PFSK-1 (cell line): ENCODE measurements at regions not wholly inside any gene's neighbourhood (a gene's known extent, or its start where the extent isn't known, plus 50 kb on each side); places are given as distances from the start of the nearest gene placed in this dataset.

Source experiments
- FOXP2 ChIP-seq: optimal IDR thresholded peaks from 2 replicates; pipeline ENCODE3; 2011; ENCODE audit warnings: borderline replicate concordance, control low read depth, inconsistent platforms; ENCODE audit not compliant: insufficient read depth; ENCODE audit errors: extremely low read length, extremely low read depth
- POLR2AphosphoS5 ChIP-seq: IDR thresholded peaks from 2 replicates; pipeline ENCODE4 v1.6.1; 2012; ENCODE audit warnings: low read depth, mild to moderate bottlenecking, control low read depth, low read length, moderate library complexity
- SIN3A ChIP-seq: IDR thresholded peaks from 2 replicates; pipeline ENCODE4 v1.6.1; 2012; ENCODE audit warnings: mild to moderate bottlenecking, low read length, moderate library complexity, borderline replicate concordance; ENCODE audit not compliant: insufficient read depth
- TAF1 ChIP-seq: IDR thresholded peaks from 2 replicates; pipeline ENCODE4 v1.6.1; 2012; ENCODE audit warnings: low read length, control low read depth, borderline replicate concordance; ENCODE audit not compliant: insufficient read depth
- TF ChIP-seq, protein P1 (sequence below), 2 experiments: IDR thresholded peaks; 2 replicates each; pipeline versions ENCODE4 v1.6.1 to v1.8.0; 2011 to 2012; ENCODE audit warnings: low read depth in 2 of 2, low read length in 2 of 2, control low read depth in 1 of 2, inconsistent platforms in 1 of 2, mild to moderate bottlenecking in 1 of 2, moderate library complexity in 1 of 2; ENCODE audit not compliant: insufficient read depth in 1 of 2

DNA sequence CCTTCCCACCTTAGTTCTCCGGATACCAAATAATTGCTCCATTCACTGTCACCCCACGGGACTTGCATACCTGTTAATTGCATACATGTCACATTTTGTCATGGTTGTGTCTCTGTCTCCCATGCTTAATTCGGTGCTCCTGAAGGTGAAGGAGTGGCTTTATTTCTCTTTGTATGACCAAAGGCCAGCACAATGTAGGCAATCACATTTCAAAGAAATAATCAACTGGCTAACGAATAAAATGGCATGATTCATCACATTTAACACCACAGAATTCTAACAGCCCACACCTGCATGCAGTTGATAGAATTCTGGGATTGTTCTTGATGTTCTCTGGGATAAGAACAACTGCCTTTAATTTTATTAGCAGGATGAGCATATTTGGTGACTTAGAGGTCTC lies 59.3 kb downstream of the ATXN3L start:
- TF ChIP-seq, protein P1, sequence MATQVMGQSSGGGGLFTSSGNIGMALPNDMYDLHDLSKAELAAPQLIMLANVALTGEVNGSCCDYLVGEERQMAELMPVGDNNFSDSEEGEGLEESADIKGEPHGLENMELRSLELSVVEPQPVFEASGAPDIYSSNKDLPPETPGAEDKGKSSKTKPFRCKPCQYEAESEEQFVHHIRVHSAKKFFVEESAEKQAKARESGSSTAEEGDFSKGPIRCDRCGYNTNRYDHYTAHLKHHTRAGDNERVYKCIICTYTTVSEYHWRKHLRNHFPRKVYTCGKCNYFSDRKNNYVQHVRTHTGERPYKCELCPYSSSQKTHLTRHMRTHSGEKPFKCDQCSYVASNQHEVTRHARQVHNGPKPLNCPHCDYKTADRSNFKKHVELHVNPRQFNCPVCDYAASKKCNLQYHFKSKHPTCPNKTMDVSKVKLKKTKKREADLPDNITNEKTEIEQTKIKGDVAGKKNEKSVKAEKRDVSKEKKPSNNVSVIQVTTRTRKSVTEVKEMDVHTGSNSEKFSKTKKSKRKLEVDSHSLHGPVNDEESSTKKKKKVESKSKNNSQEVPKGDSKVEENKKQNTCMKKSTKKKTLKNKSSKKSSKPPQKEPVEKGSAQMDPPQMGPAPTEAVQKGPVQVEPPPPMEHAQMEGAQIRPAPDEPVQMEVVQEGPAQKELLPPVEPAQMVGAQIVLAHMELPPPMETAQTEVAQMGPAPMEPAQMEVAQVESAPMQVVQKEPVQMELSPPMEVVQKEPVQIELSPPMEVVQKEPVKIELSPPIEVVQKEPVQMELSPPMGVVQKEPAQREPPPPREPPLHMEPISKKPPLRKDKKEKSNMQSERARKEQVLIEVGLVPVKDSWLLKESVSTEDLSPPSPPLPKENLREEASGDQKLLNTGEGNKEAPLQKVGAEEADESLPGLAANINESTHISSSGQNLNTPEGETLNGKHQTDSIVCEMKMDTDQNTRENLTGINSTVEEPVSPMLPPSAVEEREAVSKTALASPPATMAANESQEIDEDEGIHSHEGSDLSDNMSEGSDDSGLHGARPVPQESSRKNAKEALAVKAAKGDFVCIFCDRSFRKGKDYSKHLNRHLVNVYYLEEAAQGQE (IDR thresholded peaks at IDR 0.05; ENCODE audit: insufficient read depth in 1 of 2, low read depth in 2 of 2, low read length in 2 of 2) = no peak
- no peak for TF ChIP-seq POLR2AphosphoS5
- TF ChIP-seq TAF1 = no peak
- TF ChIP-seq SIN3A = no peak
- TF ChIP-seq FOXP2 = no peak

GRCh38 chrX:13258725-13259124 lies 61.1 kb downstream of the ATXN3L start:
- no peak for TF ChIP-seq POLR2AphosphoS5

GRCh38 chrX:13258052-13258444 lies 61.8 kb downstream of the ATXN3L start:
- TF ChIP-seq, protein P1 (IDR thresholded peaks at IDR 0.05; ENCODE audit: insufficient read depth in 1 of 2, low read depth in 2 of 2, low read length in 2 of 2) = no peak
- no peak for TF ChIP-seq SIN3A

GRCh38 chrX:13257223-13258051 lies 62.4 kb downstream of the ATXN3L start:
- no peak for TF ChIP-seq TAF1
- TF ChIP-seq POLR2AphosphoS5 = no peak
- TF ChIP-seq, protein P1 (IDR thresholded peaks at IDR 0.05; ENCODE audit: insufficient read depth in 1 of 2, low read depth in 2 of 2, low read length in 2 of 2) = no peak
- TF ChIP-seq FOXP2 = no peak
- no peak for TF ChIP-seq SIN3A

DNA sequence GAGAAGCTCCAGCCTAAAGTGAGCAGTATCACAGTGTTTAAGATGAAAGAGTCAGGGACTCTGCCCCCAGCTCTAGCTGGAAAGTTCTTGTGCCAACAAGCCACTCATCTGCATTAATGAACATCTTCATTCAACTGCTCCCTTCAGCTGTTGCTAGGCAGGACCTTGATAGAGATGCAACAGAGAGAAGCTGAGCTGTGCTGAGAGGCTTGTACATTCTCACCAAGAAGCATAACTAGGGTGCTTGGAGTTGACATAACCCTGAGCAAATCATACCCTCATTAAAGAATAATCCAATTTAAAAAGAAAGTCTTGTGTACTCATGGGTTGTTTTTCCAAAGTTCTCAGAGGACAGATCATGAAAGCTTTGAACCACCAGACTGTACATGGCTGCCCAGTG lies 63.2 kb downstream of the ATXN3L start:
- TF ChIP-seq, protein P1 (IDR thresholded peaks at IDR 0.05; ENCODE audit: insufficient read depth in 1 of 2, low read depth in 2 of 2, low read length in 2 of 2) = no peak
- no peak for TF ChIP-seq SIN3A
- no peak for TF ChIP-seq POLR2AphosphoS5
- no peak for TF ChIP-seq FOXP2
